ENCODE measurements at regions not wholly inside any gene's neighbourhood (a gene's known extent, or its start where the extent isn't known, plus 50 kb on each side); places are given as distances from the start of the nearest gene placed in this dataset.

DNA sequence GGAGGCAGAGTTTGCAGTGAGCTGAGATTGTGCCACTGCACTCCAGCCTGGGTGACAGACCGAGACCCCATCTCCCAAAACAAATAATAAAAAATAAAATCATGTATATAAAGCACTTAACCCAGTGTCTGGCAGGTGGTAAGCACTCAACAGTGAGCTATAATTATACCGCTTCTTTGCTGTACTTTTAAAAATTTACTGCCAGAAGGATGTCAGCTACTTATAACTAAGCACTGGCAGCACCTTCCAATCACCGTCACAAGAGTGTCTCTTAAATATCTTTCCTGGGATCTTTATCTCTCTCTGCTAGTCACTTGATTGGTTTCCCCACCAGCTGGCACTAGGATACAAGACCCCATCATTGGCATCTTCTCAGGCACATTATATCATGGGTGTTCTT, 53.9 kb upstream of the DAPP1 start:
- TF ChIP-seq, protein P1, sequence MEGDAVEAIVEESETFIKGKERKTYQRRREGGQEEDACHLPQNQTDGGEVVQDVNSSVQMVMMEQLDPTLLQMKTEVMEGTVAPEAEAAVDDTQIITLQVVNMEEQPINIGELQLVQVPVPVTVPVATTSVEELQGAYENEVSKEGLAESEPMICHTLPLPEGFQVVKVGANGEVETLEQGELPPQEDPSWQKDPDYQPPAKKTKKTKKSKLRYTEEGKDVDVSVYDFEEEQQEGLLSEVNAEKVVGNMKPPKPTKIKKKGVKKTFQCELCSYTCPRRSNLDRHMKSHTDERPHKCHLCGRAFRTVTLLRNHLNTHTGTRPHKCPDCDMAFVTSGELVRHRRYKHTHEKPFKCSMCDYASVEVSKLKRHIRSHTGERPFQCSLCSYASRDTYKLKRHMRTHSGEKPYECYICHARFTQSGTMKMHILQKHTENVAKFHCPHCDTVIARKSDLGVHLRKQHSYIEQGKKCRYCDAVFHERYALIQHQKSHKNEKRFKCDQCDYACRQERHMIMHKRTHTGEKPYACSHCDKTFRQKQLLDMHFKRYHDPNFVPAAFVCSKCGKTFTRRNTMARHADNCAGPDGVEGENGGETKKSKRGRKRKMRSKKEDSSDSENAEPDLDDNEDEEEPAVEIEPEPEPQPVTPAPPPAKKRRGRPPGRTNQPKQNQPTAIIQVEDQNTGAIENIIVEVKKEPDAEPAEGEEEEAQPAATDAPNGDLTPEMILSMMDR (IDR thresholded peaks at IDR 0.05) = no peak
- no peak for TF ChIP-seq EP300 (IDR thresholded peaks at IDR 0.05)
- no peak for TF ChIP-seq POLR2A (IDR thresholded peaks at IDR 0.05)
